ENCODE measurements at regions not wholly inside any gene's neighbourhood (a gene's known extent, or its start where the extent isn't known, plus 50 kb on each side); places are given as distances from the start of the nearest gene placed in this dataset.

- POLR2A ChIA-PET (ENCODE audit: partially characterized antibody) = no interaction called here
- H3K79me2 ChIP-seq (ENCODE audit: control insufficient read depth in 1 of 2, insufficient read depth in 2 of 2, low read length in 2 of 2) = no peaks in the 10 kb centered on the region
- H2BK15ac ChIP-seq (ENCODE audit: low read length) = no peak overlapping the region
- no peak overlapping the region for H3K4ac ChIP-seq (replicated peaks; ENCODE audit: insufficient read length, low read depth, low read length)
- no peak overlapping the region for H3K27ac ChIP-seq (ENCODE audit: low read depth, low read length)
- H2BK20ac ChIP-seq (ENCODE audit: low read length) = no peak overlapping the region
- no peak overlapping the region for H3K56ac ChIP-seq (replicated peaks; ENCODE audit: insufficient read length, low read depth, low read length)
- no peaks in the 10 kb centered on the region for H3K4me1 ChIP-seq (replicated peaks in 1 of 4; ENCODE audit: control insufficient read depth in 3 of 4, insufficient read depth in 4 of 4, low read length in 3 of 4)
- H2AFZ ChIP-seq (ENCODE audit: low read length) = no peak overlapping the region
- no peaks in the 10 kb centered on the region for H3K79me1 ChIP-seq (ENCODE audit: low read depth, low read length)
- H2BK12ac ChIP-seq (ENCODE audit: low read depth, low read length) = no peak overlapping the region
- H3K23me2 ChIP-seq (ENCODE audit: low read depth, low read length) = no peaks in the 10 kb centered on the region
- FAIRE-seq (no peak), DNase-seq (ENCODE audit: low read depth in 1 of 2, low spot score in 2 of 2) (no peak)
- no peak overlapping the region for H2AK5ac ChIP-seq (ENCODE audit: low read depth, low read length)
- no peak overlapping the region for H4K5ac ChIP-seq (ENCODE audit: insufficient read length, low read depth, low read length)
- no peak overlapping the region for H3K18ac ChIP-seq (ENCODE audit: extremely low read depth, low read length)
- no peak overlapping the region for H3K4me3 ChIP-seq (ENCODE audit: extremely low read depth in 1 of 4, insufficient read depth in 2 of 4, low read depth in 3 of 4, low read length in 4 of 4)
- no peak overlapping the region for H3K9ac ChIP-seq (replicated peaks in 1 of 4; ENCODE audit: extremely low read depth in 1 of 4, low read depth in 3 of 4, low read length in 3 of 4)
- no peaks in the 10 kb centered on the region; a peak in 1 of 8 replicates for H3K36me3 ChIP-seq (ENCODE audit: control insufficient read depth in 2 of 4, insufficient read depth in 4 of 4, low read length in 3 of 4)
- H4K20me1 ChIP-seq (replicated peaks in 1 of 2; ENCODE audit: control insufficient read depth in 1 of 2, insufficient read depth in 2 of 2, low read length in 2 of 2) = no peaks in the 10 kb centered on the region
- TF ChIP-seq PHF8 (conservative IDR thresholded peaks at IDR 0.05; ENCODE audit: low read depth, low read length) = no peak
- no peak for TF ChIP-seq RXRA (IDR thresholded peaks at IDR 0.05; ENCODE audit: insufficient read depth, low read depth, low read length)
- H4K91ac ChIP-seq (replicated peaks; ENCODE audit: insufficient read length, low read length) = no peak overlapping the region
- H3K27me3 ChIP-seq (replicated peaks in 1 of 4; ENCODE audit: control insufficient read depth in 3 of 4, extremely low read depth in 1 of 4, insufficient read depth in 3 of 4, low read length in 3 of 4) = no peaks in the 10 kb centered on the region
- H3K4me2 ChIP-seq (ENCODE audit: insufficient read depth in 1 of 2, low read depth in 2 of 2, low read length in 2 of 2) = no peak overlapping the region
- CTCF ChIA-PET (ENCODE audit: partially characterized antibody) = no interaction called here
- H3K14ac ChIP-seq (ENCODE audit: insufficient read length) = no peak overlapping the region
- H2BK5ac ChIP-seq (ENCODE audit: low read depth, low read length) = no peak overlapping the region
- no peak overlapping the region for H4K8ac ChIP-seq (ENCODE audit: extremely low read depth, insufficient read depth, low read length)
- no peak overlapping the region for H3K23ac ChIP-seq (ENCODE audit: insufficient read length)
- no peaks in the 10 kb centered on the region for H3K9me3 ChIP-seq (ENCODE audit: insufficient read depth in 2 of 2, low read depth in 1 of 2, low read length in 1 of 2)
- 100% methylated on average over 1 of the region's 1 CpG; no CpG with 5 or more reads in 1 of the 2 experiments for WGBS, 2 experiments (ENCODE audit: extremely low coverage in 1 of 2, insufficient coverage in 1 of 2, insufficient read length in 1 of 2, insufficient replicate concordance in 2 of 2, low coverage in 1 of 2, low lambda C conversion rate in 2 of 2, missing lambda C conversion rate in 1 of 2)
- H2BK120ac ChIP-seq (replicated peaks; ENCODE audit: low read depth, low read length) = no peak overlapping the region
Observed at GRCh38 chr13:105846923-105847322, 688.5 kb downstream of the EFNB2 start.
